Smooth muscle cell (in vitro differentiated cells): ENCODE measurements at regions not wholly inside any gene's neighbourhood (a gene's known extent, or its start where the extent isn't known, plus 50 kb on each side); places are given as distances from the start of the nearest gene placed in this dataset.

Experiments used
- DNase-seq: peaks from one replicate; lab custom pipeline; 2025; ENCODE audit not compliant: unreplicated experiment; lab: John Stamatoyannopoulos, UW
- H2AFZ ChIP-seq: fragments of 200-600 bp; sonication (generic); 2 replicates; pipeline ENCODE4 v1.6.0; 2016; ENCODE audit warnings: antibody characterized with exemption, low read depth, mild to moderate bottlenecking
- H3F3A ChIP-seq: fragments of 200-600 bp; sonication (generic); 2 replicates; pipeline ENCODE4 v1.6.0; 2017; ENCODE audit warnings: antibody characterized with exemption, low read depth
- H3K27ac ChIP-seq: fragments of 200-600 bp; sonication (generic); 2 replicates; pipeline ENCODE4 v1.5.1; 2016; ENCODE audit warnings: low read depth, mild to moderate bottlenecking
- H3K27me3 ChIP-seq: fragments of 200-600 bp; sonication (generic); 2 replicates; pipeline ENCODE4 v1.6.1; 2016; ENCODE audit warnings: low read depth, mild to moderate bottlenecking
- H3K36me3 ChIP-seq: fragments of 200-600 bp; sonication (generic); 2 replicates; pipeline ENCODE4 v1.5.1; 2016; ENCODE audit warnings: low read depth
- H3K4me1 ChIP-seq: fragments of 200-600 bp; sonication (generic); 2 replicates; pipeline ENCODE4 v1.5.1; 2016; ENCODE audit warnings: low read depth
- H3K4me2 ChIP-seq: fragments of 200-600 bp; sonication (generic); 2 replicates; pipeline ENCODE4 v1.6.0; 2016; ENCODE audit warnings: mild to moderate bottlenecking
- H3K4me3 ChIP-seq: fragments of 200-600 bp; sonication (generic); 2 replicates; pipeline ENCODE4 v1.5.1; 2016; ENCODE audit warnings: mild to moderate bottlenecking
- H3K79me2 ChIP-seq: fragments of 200-600 bp; sonication (generic); 2 replicates; pipeline ENCODE4 v1.6.0; 2016; ENCODE audit warnings: low read depth, mild to moderate bottlenecking
- H3K9ac ChIP-seq: fragments of 200-600 bp; sonication (generic); 2 replicates; pipeline ENCODE4 v1.6.0; 2016; ENCODE audit warnings: low read depth
- H3K9me3 ChIP-seq: fragments of 200-600 bp; sonication (generic); replicated peaks from 2 replicates; pipeline ENCODE4 v1.5.1; 2016; ENCODE audit warnings: low read depth
- H4K20me1 ChIP-seq: fragments of 200-600 bp; sonication (generic); 2 replicates; pipeline ENCODE4 v1.6.0; 2016; ENCODE audit warnings: low read depth
- WGBS: methylation state at CpG from one replicate; pipeline ENCODE4 v1.1.7; 2016; ENCODE audit warnings: low lambda C conversion rate; 5-methylcytosine and 5-hydroxymethylcytosine counted together
- TF ChIP-seq, protein P1 (sequence below): fragments of 200-600 bp; sonication (generic); IDR thresholded peaks from 2 replicates; pipeline ENCODE4 v1.5.1; 2017; ENCODE audit warnings: borderline replicate concordance, mild to moderate bottlenecking, antibody characterized with exemption; ENCODE audit not compliant: insufficient read depth, poor library complexity, severe bottlenecking

- H3K27me3 ChIP-seq: no peaks in the 10 kb centered on the region
- no peaks in the 10 kb centered on the region for H3F3A ChIP-seq
- no peaks in the 10 kb centered on the region for H4K20me1 ChIP-seq
- no peaks in the 10 kb centered on the region for H3K36me3 ChIP-seq
- H2AFZ ChIP-seq: no peak overlapping the region
- DNase-seq: no peak
- H3K9me3 ChIP-seq: no peaks in the 10 kb centered on the region
- TF ChIP-seq, protein P1, sequence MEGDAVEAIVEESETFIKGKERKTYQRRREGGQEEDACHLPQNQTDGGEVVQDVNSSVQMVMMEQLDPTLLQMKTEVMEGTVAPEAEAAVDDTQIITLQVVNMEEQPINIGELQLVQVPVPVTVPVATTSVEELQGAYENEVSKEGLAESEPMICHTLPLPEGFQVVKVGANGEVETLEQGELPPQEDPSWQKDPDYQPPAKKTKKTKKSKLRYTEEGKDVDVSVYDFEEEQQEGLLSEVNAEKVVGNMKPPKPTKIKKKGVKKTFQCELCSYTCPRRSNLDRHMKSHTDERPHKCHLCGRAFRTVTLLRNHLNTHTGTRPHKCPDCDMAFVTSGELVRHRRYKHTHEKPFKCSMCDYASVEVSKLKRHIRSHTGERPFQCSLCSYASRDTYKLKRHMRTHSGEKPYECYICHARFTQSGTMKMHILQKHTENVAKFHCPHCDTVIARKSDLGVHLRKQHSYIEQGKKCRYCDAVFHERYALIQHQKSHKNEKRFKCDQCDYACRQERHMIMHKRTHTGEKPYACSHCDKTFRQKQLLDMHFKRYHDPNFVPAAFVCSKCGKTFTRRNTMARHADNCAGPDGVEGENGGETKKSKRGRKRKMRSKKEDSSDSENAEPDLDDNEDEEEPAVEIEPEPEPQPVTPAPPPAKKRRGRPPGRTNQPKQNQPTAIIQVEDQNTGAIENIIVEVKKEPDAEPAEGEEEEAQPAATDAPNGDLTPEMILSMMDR: no peak
- no peaks in the 10 kb centered on the region for H3K79me2 ChIP-seq
- H3K4me2 ChIP-seq: no peak overlapping the region
- H3K4me3 ChIP-seq: no peak overlapping the region
- no peak overlapping the region for H3K9ac ChIP-seq
- H3K4me1 ChIP-seq: no peaks in the 10 kb centered on the region
- WGBS: 86% methylated on average over 6 of the region's 6 CpGs
- H3K27ac ChIP-seq: no peak overlapping the region
These were observed 51.0 kb downstream of the POU3F3 start for GRCh38 chr2:104904889-104905288.

- no peak overlapping the region for H3K9ac ChIP-seq
- H3K36me3 ChIP-seq: no peaks in the 10 kb centered on the region
- 85% methylated on average over 5 of the region's 5 CpGs for WGBS
- no peaks in the 10 kb centered on the region for H3K27me3 ChIP-seq
- no peaks in the 10 kb centered on the region for H3F3A ChIP-seq
- H3K27ac ChIP-seq: no peak overlapping the region
- no peaks in the 10 kb centered on the region for H4K20me1 ChIP-seq
- no peaks in the 10 kb centered on the region for H3K4me1 ChIP-seq
- H3K79me2 ChIP-seq: no peaks in the 10 kb centered on the region
- no peak overlapping the region for H3K4me2 ChIP-seq
- no peak for DNase-seq
- TF ChIP-seq, protein P1: no peak
- no peak overlapping the region for H3K4me3 ChIP-seq
- H3K9me3 ChIP-seq: no peaks in the 10 kb centered on the region
- no peak overlapping the region for H2AFZ ChIP-seq
These were observed 55.4 kb downstream of the POU3F3 start for GRCh38 chr2:104909317-104909716.

DNA sequence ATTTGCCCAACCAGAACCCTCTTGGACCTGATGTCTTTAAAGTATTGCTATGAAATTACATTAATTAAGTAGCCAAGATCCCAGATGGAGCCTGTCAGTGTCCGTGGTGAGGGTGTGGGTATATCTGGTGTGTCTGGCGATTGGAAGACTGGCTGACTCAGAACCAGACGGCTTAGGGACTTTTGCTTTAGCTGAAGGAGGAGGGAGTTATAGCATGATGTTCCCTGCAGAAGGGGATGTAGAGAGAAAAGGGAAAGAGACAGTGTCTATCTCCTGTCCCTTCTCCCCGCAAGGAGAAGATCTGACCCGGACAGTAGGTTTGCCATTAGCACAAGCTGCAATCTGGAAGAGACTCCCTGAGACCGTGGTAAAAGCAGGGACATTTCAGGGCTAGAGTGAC lies 60.6 kb downstream of the POU3F3 start:
- H3K36me3 ChIP-seq: no peaks in the 10 kb centered on the region
- H3K27ac ChIP-seq: no peak overlapping the region
- no peak overlapping the region for H3K4me2 ChIP-seq
- H3K4me3 ChIP-seq: no peak overlapping the region
- no peaks in the 10 kb centered on the region for H3K9me3 ChIP-seq
- DNase-seq: no peak
- TF ChIP-seq, protein P1: no peak
- no peak overlapping the region for H3K9ac ChIP-seq
- H4K20me1 ChIP-seq: no peaks in the 10 kb centered on the region
- no peak overlapping the region for H2AFZ ChIP-seq
- no peaks in the 10 kb centered on the region for H3F3A ChIP-seq
- H3K4me1 ChIP-seq: no peaks in the 10 kb centered on the region
- 53% methylated on average over 6 of the region's 6 CpGs for WGBS
- no peaks in the 10 kb centered on the region for H3K27me3 ChIP-seq
- no peaks in the 10 kb centered on the region for H3K79me2 ChIP-seq

DNA sequence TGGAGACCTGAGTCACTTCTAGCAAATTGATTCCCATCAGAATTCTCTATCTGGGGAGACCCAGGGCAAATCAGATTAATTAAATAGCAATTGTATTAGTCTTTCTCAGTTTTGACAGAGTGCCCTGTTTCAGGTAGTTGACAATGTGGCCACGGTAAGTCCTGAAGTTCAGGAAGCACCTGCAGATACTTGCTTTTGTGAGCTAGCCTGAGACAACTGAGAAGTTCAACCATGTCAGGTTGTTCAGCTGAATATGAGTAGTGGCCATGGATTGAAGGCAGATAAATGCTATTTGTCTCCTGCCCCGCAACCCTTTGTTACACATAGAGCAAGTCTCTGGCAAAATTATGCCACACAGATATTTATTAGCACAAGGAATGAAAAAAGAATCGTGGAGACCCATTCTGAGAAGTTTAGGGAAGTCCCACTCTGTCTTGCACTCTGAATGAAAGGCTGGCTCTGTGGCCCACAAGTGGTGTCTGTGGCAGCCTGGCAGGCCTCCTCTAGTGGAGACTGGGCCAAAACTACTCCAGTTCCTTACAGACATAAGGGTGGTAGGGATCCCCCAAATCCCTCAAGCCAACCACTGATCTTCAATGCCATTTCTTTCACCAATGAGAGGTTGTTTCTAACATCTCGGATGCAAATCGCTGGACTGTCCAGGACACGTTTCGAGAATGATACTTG lies 61.3 kb downstream of the POU3F3 start:
- Histone ChIP-seq H3K27ac (no peak overlapping the region), H3K36me3 (no peaks in the 10 kb centered on the region), H3F3A (no peaks in the 10 kb centered on the region), H3K4me3 (no peak overlapping the region), H3K27me3 (no peaks in the 10 kb centered on the region), H4K20me1 (no peaks in the 10 kb centered on the region), H3K4me2 (no peak overlapping the region), H3K79me2 (no peaks in the 10 kb centered on the region), H3K4me1 (no peaks in the 10 kb centered on the region), H2AFZ (no peak overlapping the region), H3K9me3 (no peaks in the 10 kb centered on the region), H3K9ac (no peak overlapping the region)
- TF ChIP-seq, protein P1: no peak
- 95% methylated on average over 7 of the region's 7 CpGs for WGBS
- DNase-seq: no peak
